ENCODE measurements at regions not wholly inside any gene's neighbourhood (a gene's known extent, or its start where the extent isn't known, plus 50 kb on each side); places are given as distances from the start of the nearest gene placed in this dataset.

- DNase-seq: no peak
- no peaks in the 10 kb centered on the region for H3K36me3 ChIP-seq (replicated peaks in 1 of 2)
- no peaks in the 10 kb centered on the region for H3K4me1 ChIP-seq (replicated peaks in 1 of 2)
- no peak overlapping the region for H3K4me3 ChIP-seq
- TF ChIP-seq, protein P1, sequence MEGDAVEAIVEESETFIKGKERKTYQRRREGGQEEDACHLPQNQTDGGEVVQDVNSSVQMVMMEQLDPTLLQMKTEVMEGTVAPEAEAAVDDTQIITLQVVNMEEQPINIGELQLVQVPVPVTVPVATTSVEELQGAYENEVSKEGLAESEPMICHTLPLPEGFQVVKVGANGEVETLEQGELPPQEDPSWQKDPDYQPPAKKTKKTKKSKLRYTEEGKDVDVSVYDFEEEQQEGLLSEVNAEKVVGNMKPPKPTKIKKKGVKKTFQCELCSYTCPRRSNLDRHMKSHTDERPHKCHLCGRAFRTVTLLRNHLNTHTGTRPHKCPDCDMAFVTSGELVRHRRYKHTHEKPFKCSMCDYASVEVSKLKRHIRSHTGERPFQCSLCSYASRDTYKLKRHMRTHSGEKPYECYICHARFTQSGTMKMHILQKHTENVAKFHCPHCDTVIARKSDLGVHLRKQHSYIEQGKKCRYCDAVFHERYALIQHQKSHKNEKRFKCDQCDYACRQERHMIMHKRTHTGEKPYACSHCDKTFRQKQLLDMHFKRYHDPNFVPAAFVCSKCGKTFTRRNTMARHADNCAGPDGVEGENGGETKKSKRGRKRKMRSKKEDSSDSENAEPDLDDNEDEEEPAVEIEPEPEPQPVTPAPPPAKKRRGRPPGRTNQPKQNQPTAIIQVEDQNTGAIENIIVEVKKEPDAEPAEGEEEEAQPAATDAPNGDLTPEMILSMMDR (IDR thresholded peaks at IDR 0.05): no peak
- TF ChIP-seq POLR2A (IDR thresholded peaks at IDR 0.05): no peak
- 73 to 89% (median 83%) methylated on average over 3 of the region's 3 CpGs for WGBS, 4 donors
- intact Hi-C loops (cut with DNase I): no loop called here
- H3K9me3 ChIP-seq (replicated peaks in 1 of 3): no peaks in the 10 kb centered on the region
- H3K27me3 ChIP-seq: no peaks in the 10 kb centered on the region
- no peak overlapping the region for H3K27ac ChIP-seq
Observed at GRCh38 chr9:107983762-107984161, 494.2 kb upstream of the KLF4 start.

DNA sequence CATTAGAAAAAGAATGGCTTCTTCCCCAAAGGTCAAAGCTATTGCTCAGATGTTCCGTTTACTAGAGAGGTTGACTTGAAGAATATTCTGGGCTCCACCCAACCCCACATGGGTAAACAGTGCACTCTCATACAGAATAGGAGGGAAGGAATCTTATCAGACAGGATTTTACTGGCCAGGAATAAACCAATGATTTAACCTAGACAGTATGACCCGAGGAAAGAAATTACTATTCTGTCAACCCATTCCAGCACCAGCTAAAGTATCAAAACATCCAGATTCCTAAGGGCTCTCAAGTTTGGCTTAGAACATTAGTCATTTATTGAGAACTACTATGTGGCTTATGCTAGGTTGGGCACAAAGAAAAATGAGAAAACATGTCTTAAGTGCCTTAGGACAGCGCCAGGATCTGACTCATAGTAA, 493.6 kb upstream of the KLF4 start:
- TF ChIP-seq, protein P1 (IDR thresholded peaks at IDR 0.05): no peak
- TF ChIP-seq POLR2A (IDR thresholded peaks at IDR 0.05): no peak
- Histone ChIP-seq H3K4me1 (replicated peaks in 1 of 2) (no peaks in the 10 kb centered on the region), H3K36me3 (replicated peaks in 1 of 2) (no peaks in the 10 kb centered on the region), H3K27me3 (no peaks in the 10 kb centered on the region), H3K9me3 (replicated peaks in 1 of 3) (no peaks in the 10 kb centered on the region), H3K27ac (no peak overlapping the region), H3K4me3 (no peak overlapping the region)
- DNase-seq: no peak
- 69 to 76% (median 73%) methylated on average over 3 of the region's 3 CpGs for WGBS, 4 donors
- intact Hi-C loops (cut with DNase I): no loop called here

DNA sequence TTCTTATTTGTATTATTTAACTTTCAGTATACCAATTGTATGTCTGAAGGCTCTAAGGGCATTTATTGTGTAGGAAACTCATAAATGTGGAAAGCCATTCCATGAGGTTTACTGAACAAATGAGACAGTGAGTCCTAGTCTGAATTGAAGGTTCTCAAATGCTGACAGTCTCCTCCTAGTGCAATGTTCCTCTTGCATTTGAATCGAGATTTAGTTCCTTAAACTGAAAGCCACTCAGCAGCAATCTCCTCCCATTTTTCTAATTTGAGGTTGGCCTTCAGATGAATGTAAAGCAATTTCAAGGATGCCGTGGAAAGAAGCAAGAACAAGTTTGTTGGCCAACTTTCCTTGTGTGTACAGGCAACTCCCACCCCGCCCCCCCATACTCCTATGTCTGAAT, 493.2 kb upstream of the KLF4 start:
- intact Hi-C loops (cut with DNase I): no loop called here
- Histone ChIP-seq H3K4me3 (no peak overlapping the region), H3K36me3 (replicated peaks in 1 of 2) (no peaks in the 10 kb centered on the region), H3K4me1 (replicated peaks in 1 of 2) (no peaks in the 10 kb centered on the region), H3K27me3 (no peaks in the 10 kb centered on the region), H3K27ac (no peak overlapping the region), H3K9me3 (replicated peaks in 1 of 3) (no peaks in the 10 kb centered on the region)
- WGBS, 4 donors: 38 to 65% (median 56%) methylated on average over 3 of the region's 3 CpGs
- DNase-seq: no peak
- TF ChIP-seq, protein P1 (IDR thresholded peaks at IDR 0.05): no peak

DNA sequence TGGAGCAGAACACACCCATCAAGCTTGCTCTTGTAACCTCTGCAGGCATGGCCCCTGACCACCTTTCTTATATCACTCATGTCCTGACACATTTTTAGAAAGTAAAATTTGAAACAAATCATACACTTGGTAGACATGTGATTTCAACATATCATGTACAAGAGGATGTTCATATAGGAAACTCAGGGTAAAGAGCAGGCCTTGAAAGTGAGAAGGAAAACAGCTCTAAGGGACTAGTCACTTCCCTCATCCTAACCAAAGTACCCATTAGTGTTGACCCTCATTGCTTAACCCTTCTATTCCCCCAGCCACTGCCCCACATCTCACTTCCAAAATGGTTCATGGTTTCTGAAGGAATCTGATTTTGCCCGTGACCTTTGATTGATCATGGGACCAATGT, 492.4 kb upstream of the KLF4 start:
- Histone ChIP-seq H3K36me3 (replicated peaks in 1 of 2) (no peaks in the 10 kb centered on the region), H3K27me3 (no peaks in the 10 kb centered on the region), H3K27ac (no peak overlapping the region), H3K4me1 (replicated peaks in 1 of 2) (no peaks in the 10 kb centered on the region), H3K4me3 (no peak overlapping the region), H3K9me3 (replicated peaks in 1 of 3) (no peaks in the 10 kb centered on the region)
- TF ChIP-seq POLR2A (IDR thresholded peaks at IDR 0.05): no peak
- TF ChIP-seq, protein P1 (IDR thresholded peaks at IDR 0.05): no peak
- 81 to 93% (median 91%) methylated on average over 1 of the region's 1 CpG for WGBS, 4 donors
- intact Hi-C loops (cut with DNase I): no loop called here
- DNase-seq: no peak

Data from adrenal gland (tissue), 9 donors.